ENCODE measurements at regions not wholly inside any gene's neighbourhood (a gene's known extent, or its start where the extent isn't known, plus 50 kb on each side); places are given as distances from the start of the nearest gene placed in this dataset.
"Not testable (repeated sequence)": the region's sequence is repeated elsewhere in the genome, so short reads cannot be mapped to it uniquely, and the experiment has no call there.

GRCh38 chr14:81765651-81766275 is 232.1 kb upstream of the SEL1L start:
- TF ChIP-seq, protein P1, sequence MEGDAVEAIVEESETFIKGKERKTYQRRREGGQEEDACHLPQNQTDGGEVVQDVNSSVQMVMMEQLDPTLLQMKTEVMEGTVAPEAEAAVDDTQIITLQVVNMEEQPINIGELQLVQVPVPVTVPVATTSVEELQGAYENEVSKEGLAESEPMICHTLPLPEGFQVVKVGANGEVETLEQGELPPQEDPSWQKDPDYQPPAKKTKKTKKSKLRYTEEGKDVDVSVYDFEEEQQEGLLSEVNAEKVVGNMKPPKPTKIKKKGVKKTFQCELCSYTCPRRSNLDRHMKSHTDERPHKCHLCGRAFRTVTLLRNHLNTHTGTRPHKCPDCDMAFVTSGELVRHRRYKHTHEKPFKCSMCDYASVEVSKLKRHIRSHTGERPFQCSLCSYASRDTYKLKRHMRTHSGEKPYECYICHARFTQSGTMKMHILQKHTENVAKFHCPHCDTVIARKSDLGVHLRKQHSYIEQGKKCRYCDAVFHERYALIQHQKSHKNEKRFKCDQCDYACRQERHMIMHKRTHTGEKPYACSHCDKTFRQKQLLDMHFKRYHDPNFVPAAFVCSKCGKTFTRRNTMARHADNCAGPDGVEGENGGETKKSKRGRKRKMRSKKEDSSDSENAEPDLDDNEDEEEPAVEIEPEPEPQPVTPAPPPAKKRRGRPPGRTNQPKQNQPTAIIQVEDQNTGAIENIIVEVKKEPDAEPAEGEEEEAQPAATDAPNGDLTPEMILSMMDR (IDR thresholded peaks at IDR 0.05; ENCODE audit: control insufficient read depth, extremely low read depth, insufficient read depth), result no peak
- no peak for DNase-seq (ENCODE audit: low read depth)
- H3K4me3 ChIP-seq (ENCODE audit: low read depth, low read length), result no peak overlapping the region

GRCh38 chr14:81766321-81766915 is 232.8 kb upstream of the SEL1L start:
- no peak overlapping the region for H3K4me3 ChIP-seq (ENCODE audit: low read depth, low read length)
- no peak for DNase-seq (ENCODE audit: low read depth)
- TF ChIP-seq, protein P1 (IDR thresholded peaks at IDR 0.05; ENCODE audit: control insufficient read depth, extremely low read depth, insufficient read depth), result no peak

DNA sequence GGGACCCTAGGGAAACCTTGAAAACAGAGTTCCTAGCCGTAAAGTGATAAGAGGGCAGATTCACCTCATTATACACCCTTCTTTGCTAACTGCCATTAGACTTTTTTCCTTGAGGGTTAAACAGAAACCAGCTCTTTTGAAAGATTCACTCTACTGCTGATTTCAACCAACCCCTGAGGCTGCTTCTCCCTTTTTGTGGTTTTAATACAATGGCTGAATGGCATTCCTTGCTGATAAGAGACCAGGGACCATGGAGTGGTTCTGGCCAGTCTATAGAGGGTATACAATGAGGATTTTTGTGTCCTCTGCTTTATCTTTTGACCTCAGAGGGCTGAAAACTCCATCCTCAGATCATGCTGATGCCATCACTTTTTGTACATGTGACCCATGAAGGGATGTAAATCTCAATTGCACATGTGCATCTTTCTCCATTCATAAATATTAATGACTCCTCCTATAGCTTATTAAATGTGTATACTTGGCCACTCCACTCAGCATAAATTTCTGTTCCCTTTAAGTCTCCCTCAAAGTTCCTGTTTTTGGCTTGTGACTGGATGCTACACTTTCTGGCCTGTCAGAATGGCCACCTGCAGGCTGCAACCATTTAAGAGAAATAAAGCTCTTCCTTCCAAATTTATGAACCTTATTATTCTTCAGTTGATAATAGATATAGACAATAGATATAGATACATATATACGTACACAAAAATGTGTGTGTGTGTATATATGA is 233.8 kb upstream of the SEL1L start:
- no peak for DNase-seq (ENCODE audit: low read depth)
- TF ChIP-seq, protein P1 (IDR thresholded peaks at IDR 0.05; ENCODE audit: control insufficient read depth, extremely low read depth, insufficient read depth), result no peak
- H3K4me3 ChIP-seq (ENCODE audit: low read depth, low read length), result no peak overlapping the region

DNA sequence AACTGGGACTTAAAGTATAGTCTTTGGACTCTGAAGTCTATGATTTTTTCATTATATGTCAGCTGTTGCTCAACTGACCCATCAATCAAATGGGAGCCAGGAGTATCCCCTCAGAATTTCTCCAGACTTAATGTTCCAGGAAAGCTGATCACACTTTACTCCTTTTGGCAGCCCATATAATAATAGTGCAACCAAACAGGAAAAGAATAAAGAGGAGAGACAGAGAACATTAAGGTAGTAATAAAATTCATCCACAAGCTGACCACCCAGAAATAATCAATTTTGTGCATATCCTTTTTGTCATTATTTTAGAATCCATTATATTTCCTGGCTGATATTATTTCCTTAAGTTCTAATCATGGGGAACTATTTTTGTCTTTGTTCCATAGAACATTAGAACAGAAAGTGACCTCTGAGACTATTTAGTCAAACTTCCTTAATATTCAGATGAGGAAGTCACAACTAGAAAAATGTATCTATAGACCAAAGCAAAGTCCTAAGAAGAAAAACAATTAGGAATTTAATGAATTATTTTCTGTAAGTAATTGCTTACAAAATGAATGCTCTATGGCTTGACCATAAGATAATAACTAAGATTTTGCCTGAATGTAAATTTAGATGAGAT is 238.1 kb upstream of the SEL1L start:
- no peak for DNase-seq (ENCODE audit: low read depth)
- TF ChIP-seq, protein P1 (IDR thresholded peaks at IDR 0.05; ENCODE audit: control insufficient read depth, extremely low read depth, insufficient read depth), result no peak
- no peak overlapping the region for H3K4me3 ChIP-seq (ENCODE audit: low read depth, low read length)

DNA sequence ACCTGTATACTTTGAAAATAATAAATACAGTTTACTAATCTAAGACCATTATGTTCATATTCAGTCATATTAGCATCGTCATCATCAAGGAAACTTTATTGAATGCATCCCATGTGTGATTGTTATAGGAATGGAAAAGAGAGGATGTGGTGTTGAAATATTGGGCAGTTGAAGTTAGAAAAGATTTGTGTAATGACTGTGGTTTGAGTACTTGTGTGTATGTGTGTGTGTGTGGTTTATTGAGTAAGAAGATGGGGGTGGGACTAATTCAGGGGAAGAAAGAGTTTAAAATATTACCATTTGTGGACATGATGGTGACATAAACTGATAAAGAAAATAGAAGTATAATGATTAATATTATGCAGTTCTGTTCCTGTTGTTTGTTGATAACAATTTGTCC is 238.7 kb upstream of the SEL1L start:
- H3K4me3 ChIP-seq (ENCODE audit: low read depth, low read length), result no peak overlapping the region
- TF ChIP-seq, protein P1 (IDR thresholded peaks at IDR 0.05; ENCODE audit: control insufficient read depth, extremely low read depth, insufficient read depth), result no peak
- DNase-seq (ENCODE audit: low read depth), result no peak

DNA sequence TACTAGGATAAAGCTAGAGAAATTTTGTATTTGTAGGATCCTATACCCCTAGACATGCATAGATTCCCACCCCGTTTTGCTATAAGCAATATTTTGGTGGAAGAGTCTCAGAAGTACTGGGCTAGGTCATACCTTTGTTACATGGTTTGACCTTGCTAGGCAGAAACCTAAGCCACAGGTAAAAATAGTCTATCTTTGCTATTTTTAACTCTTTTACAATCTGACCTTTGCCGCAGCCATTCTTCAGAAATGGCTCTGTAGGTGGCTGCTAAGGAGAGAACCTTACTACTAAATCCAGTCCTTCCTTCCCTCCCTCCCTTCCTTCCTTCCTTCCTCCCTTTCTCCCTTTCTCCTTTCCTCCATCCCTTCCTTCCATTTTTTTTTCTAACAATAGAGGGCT is 242.9 kb upstream of the SEL1L start:
- TF ChIP-seq, protein P1 (IDR thresholded peaks at IDR 0.05; ENCODE audit: control insufficient read depth, extremely low read depth, insufficient read depth), result no peak
- no peak overlapping the region for H3K4me3 ChIP-seq (ENCODE audit: low read depth, low read length)
- no peak for DNase-seq (ENCODE audit: low read depth)

GRCh38 chr14:81781798-81782197 is 248.1 kb upstream of the SEL1L start:
- DNase-seq (ENCODE audit: low read depth); H3K4me3 ChIP-seq (ENCODE audit: low read depth, low read length): not testable (repeated sequence)

Measured in LNCaP clone FGC (cell line).